ENCODE measurements at regions not wholly inside any gene's neighbourhood (a gene's known extent, or its start where the extent isn't known, plus 50 kb on each side); places are given as distances from the start of the nearest gene placed in this dataset.

DNA sequence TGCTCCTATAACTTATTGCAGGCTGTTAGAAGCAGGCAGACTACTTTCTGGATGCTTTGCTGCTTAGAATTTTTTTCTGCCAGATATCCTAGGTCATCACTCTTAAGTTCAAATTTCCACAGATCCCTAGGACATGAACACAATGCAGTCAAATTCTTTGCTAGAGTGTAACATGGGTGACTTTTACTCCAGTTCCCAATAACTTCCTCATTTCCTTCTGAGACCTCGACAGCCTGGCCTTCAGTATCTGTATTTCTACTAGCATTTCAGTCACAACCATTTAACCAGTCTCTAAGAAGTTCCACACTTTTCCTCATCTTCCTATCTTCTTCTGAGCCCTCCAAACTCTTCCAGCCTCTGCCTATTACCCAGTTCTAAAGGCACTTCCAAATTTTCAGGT, 60.4 kb upstream of the ZBED5 start:
- Mint-ChIP-seq H3K27me3 (no peaks in the 10 kb centered on the region), H3K36me3 (ENCODE audit: low read depth) (peaks cover 2% of the 10 kb centered on the region), H3K27ac (no peak overlapping the region), H3K4me1 (peaks cover 2% of the 10 kb centered on the region), H3K4me3 (no peak overlapping the region), H3K9me3 (peaks cover 18% of the 10 kb centered on the region)
- ATAC-seq (no peak), DNase-seq (no peak)

DNA sequence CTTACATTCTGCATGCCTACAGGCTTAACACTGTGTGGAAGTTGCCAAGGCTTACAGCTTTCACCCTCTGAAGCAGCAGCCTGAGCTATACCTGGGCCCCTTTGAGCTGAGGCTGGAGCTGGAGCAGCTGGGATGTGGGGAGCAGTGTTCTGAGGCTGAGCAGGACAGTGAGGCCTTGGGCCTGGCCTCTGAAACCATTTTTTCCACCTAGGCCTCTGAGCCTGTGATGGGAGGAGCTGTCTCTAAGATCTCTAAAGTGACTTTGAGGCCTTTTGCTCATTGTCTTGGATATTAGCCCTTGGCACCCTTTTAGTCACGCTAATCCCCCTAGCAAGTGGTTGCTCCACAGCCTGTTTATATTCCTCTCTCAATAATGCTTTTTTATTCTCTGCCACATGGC, 59.9 kb upstream of the ZBED5 start:
- ATAC-seq: no peak
- H3K27me3 Mint-ChIP-seq: no peaks in the 10 kb centered on the region
- no peak for DNase-seq
- H3K4me3 Mint-ChIP-seq: no peak overlapping the region
- peaks cover 2% of the 10 kb centered on the region for H3K36me3 Mint-ChIP-seq (ENCODE audit: low read depth)
- no peak overlapping the region for H3K27ac Mint-ChIP-seq
- H3K9me3 Mint-ChIP-seq: peaks cover 18% of the 10 kb centered on the region
- peaks cover 2% of the 10 kb centered on the region for H3K4me1 Mint-ChIP-seq

DNA sequence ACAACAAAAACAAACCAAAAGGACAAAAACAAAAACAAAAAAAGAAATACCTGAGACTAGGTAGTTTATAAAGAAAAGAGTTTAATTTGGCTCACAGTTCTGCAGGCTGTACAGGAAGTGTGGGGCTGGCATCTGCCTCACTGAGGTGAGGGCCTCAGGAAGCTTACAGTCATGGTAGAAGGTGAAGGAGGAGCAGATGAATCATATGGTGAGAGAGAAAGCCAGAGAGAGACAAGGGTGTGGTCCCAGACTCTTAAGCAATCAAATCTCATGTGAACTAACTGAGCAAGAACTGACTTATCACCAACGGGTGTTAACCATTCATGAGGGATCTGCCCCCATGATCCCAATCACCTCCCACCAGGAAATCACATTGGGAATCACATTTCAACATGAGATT, 58.8 kb upstream of the ZBED5 start:
- ATAC-seq: no peak
- no peak overlapping the region for H3K4me3 Mint-ChIP-seq
- no peaks in the 10 kb centered on the region for H3K27me3 Mint-ChIP-seq
- H3K4me1 Mint-ChIP-seq: peaks cover 2% of the 10 kb centered on the region
- no peak for DNase-seq
- H3K9me3 Mint-ChIP-seq: peaks cover 18% of the 10 kb centered on the region
- peaks cover 2% of the 10 kb centered on the region for H3K36me3 Mint-ChIP-seq (ENCODE audit: low read depth)
- H3K27ac Mint-ChIP-seq: no peak overlapping the region

DNA sequence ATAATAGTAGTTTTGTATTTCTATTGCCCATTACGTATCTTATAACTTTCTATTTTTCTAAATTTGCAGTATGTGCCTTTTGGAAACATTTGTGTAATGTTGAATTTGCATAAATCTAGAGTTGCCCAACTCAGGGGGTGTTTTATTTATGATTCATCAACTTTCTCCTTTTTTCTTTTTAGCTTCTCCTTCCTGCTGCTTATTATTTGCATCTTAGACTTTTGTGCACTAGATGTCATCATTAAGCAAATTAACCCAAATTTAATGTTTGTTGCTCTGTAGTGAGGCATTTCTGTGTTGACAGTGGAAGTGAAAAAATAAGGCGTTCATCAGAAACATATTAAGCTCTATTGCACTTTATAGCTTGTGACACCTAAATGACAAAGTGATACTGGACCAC, 56.2 kb upstream of the ZBED5 start:
- no peak overlapping the region for H3K4me3 Mint-ChIP-seq
- peaks cover 18% of the 10 kb centered on the region for H3K9me3 Mint-ChIP-seq
- no peaks in the 10 kb centered on the region for H3K4me1 Mint-ChIP-seq
- ATAC-seq (no peak), DNase-seq (no peak)
- no peaks in the 10 kb centered on the region for H3K27me3 Mint-ChIP-seq
- H3K36me3 Mint-ChIP-seq (ENCODE audit: low read depth): peaks cover 2% of the 10 kb centered on the region
- H3K27ac Mint-ChIP-seq: no peak overlapping the region

DNA sequence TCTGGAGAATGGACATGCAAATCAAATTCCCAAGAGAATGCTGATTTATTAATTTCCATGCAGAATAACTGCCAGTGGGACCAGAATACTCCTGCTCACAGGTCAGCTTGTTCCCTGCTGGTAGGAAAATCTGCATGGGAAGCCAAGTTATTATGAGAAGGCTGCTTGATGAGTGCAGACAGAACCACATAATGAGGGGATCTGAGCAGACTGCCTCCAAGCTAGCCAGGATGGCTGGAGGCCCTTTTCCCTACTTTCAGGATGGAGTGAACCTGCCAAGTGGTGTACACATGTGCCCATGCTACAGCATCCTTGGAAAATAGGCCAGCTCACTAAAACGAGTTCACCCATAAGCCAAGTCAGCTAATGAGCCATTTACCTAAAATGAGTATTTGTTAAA, 55.2 kb upstream of the ZBED5 start:
- H3K9me3 Mint-ChIP-seq: peaks cover 9% of the 10 kb centered on the region
- H3K36me3 Mint-ChIP-seq (ENCODE audit: low read depth): peaks cover 1% of the 10 kb centered on the region
- H3K27ac Mint-ChIP-seq: no peak overlapping the region
- no peaks in the 10 kb centered on the region for H3K27me3 Mint-ChIP-seq
- no peak overlapping the region for H3K4me3 Mint-ChIP-seq
- H3K4me1 Mint-ChIP-seq: no peaks in the 10 kb centered on the region
- no peak for DNase-seq
- ATAC-seq: no peak

DNA sequence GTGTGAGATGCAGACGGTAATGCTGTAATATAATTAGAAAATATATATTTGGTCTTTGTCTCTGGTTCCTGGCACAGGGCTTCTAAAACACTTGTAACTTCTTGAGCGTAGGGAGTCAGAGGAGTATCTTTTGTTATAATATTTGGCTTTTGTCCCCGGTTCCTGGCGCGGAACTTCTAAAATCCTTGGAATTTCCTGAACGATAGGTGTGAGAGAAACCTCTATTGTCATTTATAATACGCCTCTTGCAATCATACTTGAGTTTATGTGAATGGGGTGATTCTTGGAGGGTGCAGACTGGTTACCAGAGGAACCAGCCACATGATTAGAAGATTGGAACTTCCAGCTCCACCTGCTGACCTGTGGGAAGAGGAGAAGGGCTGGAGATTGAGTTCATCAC, 54.1 kb upstream of the ZBED5 start:
- Mint-ChIP-seq H3K9me3 (peaks cover 5% of the 10 kb centered on the region), H3K4me1 (no peaks in the 10 kb centered on the region), H3K36me3 (ENCODE audit: low read depth) (no peaks in the 10 kb centered on the region), H3K27me3 (no peaks in the 10 kb centered on the region), H3K27ac (no peak overlapping the region), H3K4me3 (no peak overlapping the region)
- ATAC-seq (no peak), DNase-seq (no peak)

DNA sequence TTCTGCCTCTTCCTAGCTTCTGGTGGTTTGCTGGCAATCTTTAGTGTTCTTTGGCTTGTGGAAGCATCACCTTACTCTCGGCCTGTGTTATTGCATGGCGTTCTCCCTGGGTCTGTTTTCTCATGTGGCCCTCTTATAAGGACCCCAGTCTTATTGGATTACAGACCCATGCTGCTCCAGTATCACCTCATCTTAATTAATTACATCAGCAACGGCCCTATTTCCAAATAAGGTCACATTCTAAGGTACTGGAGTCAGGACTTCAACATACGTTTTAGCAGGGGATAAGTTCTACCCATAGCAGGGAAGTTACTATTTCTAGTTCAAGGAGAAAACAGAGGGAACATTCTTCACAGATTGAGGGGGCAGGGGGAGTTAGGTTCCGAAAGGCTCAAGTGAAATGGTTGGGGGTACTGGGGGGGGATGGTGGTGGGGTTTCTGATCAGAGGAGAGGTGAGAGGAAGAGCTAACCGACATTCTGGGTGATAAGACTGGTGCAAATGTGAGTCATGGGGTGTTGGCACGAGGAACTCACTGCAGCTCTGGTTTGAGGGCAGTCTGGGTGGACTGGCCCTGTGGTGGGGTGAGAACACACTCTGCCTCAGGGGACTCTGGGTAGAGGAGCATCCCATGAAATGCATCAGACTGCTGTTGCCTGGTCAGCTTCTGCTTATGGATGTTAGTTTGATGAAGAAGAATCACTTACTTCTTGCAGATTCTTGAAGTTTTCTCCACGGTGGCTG, 51.5 kb upstream of the ZBED5 start:
- Mint-ChIP-seq H3K9me3 (no peaks in the 10 kb centered on the region), H3K4me3 (no peak overlapping the region), H3K27ac (no peak overlapping the region), H3K27me3 (no peaks in the 10 kb centered on the region), H3K36me3 (ENCODE audit: low read depth) (no peaks in the 10 kb centered on the region), H3K4me1 (no peaks in the 10 kb centered on the region)
- no peak for ATAC-seq
- no peak for DNase-seq

DNA sequence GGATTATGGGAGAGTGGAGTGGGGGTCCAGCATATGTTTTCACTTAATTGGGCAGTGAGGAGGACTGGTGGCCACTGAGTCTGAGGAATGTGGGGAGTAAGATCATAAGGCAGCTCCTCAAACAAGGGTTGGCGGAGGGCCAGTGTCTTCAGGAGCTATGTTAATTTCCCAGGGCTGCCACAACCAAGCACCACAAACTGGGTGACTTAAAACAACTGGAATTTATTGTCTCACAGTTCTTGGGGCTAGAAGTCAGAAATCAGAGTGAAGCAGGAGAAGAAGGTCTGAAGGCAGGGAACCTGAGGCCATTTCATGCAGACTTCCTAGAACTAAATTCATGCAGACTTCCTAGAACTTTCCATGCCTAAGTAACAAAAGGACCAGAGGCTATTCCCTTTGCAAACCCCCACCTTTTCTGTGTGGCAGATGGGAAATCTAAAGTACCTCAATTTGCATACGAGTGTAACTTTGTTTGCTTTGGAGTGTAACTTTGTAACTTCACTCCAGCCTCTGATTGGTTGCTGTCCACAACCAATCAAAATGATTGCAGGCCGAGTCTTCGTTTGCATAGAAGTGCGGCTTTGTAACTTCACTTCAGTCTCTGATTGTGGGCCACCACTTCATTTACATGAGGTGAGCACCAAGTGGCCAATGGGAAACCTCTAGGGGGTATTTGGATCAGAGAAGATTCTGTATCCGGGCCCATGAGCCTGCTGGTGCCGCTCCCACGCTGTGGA, 50.5 kb upstream of the ZBED5 start:
- no peak overlapping the region for H3K27ac Mint-ChIP-seq
- ATAC-seq (no peak), DNase-seq (no peak)
- H3K9me3 Mint-ChIP-seq: no peaks in the 10 kb centered on the region
- no peaks in the 10 kb centered on the region for H3K4me1 Mint-ChIP-seq
- peaks cover 2% of the 10 kb centered on the region for H3K27me3 Mint-ChIP-seq
- no peak overlapping the region for H3K4me3 Mint-ChIP-seq
- no peaks in the 10 kb centered on the region for H3K36me3 Mint-ChIP-seq (ENCODE audit: low read depth)
